Left lung (tissue), 4 donors: ENCODE measurements at regions not wholly inside any gene's neighbourhood (a gene's known extent, or its start where the extent isn't known, plus 50 kb on each side); places are given as distances from the start of the nearest gene placed in this dataset.
A peak's percentile ranks its signal among the peaks of the same experiment; 100 is the strongest.
"Not testable (repeated sequence)": the region's sequence is repeated elsewhere in the genome, so short reads cannot be mapped to it uniquely, and the experiment has no call there.

Source experiments
- ATAC-seq: fragments of 200-7000 bp; cut with Tn5 transposase; one replicate; pipeline ENCODE4 v1.9.1; 2020; ENCODE audit warnings: moderate library complexity
- DNase-seq, 4 donors: peaks; one replicate each; pipeline ENCODE4 v3.0.0-alpha.2; 2013 to 2020
- H3K27ac ChIP-seq, 2 donors: fragments of 200-600 bp; sonication (generic) in 1 of 2; one replicate each; pipeline versions ENCODE4 v1.5.0 to v1.8.0; 2020 to 2021
- H3K27me3 ChIP-seq, 2 donors: fragments of 200-600 bp; sonication (generic) in 1 of 2; one replicate each; pipeline versions ENCODE4 v1.5.0 to v1.8.0; 2020 to 2021
- H3K36me3 ChIP-seq, 2 donors: fragments of 200-600 bp; sonication (generic) in 1 of 2; one replicate each; pipeline versions ENCODE4 v1.5.0 to v1.8.0; 2020 to 2021
- H3K4me1 ChIP-seq, 2 donors: fragments of 200-600 bp; one replicate each; pipeline ENCODE4 v1.8.0; 2021
- H3K4me3 ChIP-seq, 2 donors: fragments of 200-600 bp; sonication (generic) in 1 of 2; one replicate each; pipeline versions ENCODE4 v1.5.0 to v1.8.0; 2020 to 2021; ENCODE audit warnings: mild to moderate bottlenecking in 1 of 2
- H3K9me3 ChIP-seq, 2 donors: fragments of 200-600 bp; sonication (generic) in 1 of 2; one replicate each; pipeline versions ENCODE4 v1.5.0 to v1.8.0; 2020 to 2021
- intact Hi-C, 2 donors: fragments of 100-400 bp; cut with DNase I; formaldehyde crosslinking; loops; one replicate each; pipeline versions ENCODE4 v1.11.2 to v1.14.2; 2022
- TF ChIP-seq, protein P1 (sequence below), 2 donors: fragments of 200-600 bp; sonication (generic) in 1 of 2; IDR thresholded peaks; one replicate each; pipeline versions ENCODE4 v1.5.0 to v1.8.0; 2021; ENCODE audit warnings: antibody characterized with exemption in 2 of 2
- donor health status: DM: no; HTN: yes; CAD: no.
- donor health status: DM: no; HTN: no; CAD: no.

DNA sequence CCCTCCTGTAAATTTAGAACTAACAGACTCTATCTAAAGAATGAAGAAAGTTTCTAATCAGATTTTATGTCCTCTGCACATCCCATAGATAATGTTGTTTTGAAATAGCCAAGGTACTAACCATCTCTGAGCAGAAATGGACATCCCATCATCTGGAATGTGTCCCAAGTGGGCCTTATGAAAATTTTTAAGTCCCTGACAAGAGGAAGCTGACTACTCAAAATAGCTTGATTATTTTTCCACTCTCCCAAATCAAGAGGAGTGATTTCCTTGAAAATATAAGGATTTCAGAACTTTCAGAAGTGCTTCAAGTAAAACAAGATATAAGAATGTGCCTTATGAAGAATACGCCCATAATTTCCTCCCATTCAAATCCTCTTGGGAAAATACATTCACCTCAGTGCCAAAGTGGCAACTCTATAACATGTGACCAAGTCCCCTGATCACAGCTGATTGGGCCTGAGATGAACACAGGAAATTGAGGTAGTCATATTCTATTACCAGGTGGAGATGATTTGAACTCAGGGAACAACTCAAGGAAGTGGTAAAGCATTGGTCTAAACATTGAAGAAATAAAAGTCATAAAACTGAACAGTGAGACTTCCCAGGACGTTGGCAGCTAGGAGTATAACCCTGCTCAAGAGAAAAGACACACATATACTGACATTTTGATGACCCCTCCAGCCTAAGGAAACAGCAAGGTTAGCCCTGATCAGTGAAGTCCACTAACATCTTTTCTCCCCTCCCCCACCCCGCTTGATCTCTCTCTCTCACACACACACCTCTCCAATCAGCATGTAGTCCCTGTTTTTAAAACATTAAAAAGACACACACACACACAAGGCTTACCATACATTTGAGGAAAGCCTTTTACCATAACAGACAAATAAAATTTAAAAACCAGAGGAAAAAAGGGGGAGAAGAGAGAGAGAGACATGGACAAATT, 70.8 kb upstream of the TEAD1 start:
- DNase-seq, result no peak
- Histone ChIP-seq H3K27me3 (no peaks in the 10 kb centered on the region), H3K27ac (no peak overlapping the region), H3K4me3 (no peak overlapping the region), H3K4me1 (peaks cover 5% of the 10 kb centered on the region in 2 donors), H3K9me3 (no peaks in the 10 kb centered on the region), H3K36me3 (no peaks in the 10 kb centered on the region)
- TF ChIP-seq, protein P1, sequence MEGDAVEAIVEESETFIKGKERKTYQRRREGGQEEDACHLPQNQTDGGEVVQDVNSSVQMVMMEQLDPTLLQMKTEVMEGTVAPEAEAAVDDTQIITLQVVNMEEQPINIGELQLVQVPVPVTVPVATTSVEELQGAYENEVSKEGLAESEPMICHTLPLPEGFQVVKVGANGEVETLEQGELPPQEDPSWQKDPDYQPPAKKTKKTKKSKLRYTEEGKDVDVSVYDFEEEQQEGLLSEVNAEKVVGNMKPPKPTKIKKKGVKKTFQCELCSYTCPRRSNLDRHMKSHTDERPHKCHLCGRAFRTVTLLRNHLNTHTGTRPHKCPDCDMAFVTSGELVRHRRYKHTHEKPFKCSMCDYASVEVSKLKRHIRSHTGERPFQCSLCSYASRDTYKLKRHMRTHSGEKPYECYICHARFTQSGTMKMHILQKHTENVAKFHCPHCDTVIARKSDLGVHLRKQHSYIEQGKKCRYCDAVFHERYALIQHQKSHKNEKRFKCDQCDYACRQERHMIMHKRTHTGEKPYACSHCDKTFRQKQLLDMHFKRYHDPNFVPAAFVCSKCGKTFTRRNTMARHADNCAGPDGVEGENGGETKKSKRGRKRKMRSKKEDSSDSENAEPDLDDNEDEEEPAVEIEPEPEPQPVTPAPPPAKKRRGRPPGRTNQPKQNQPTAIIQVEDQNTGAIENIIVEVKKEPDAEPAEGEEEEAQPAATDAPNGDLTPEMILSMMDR (IDR thresholded peaks at IDR 0.05), result no peak
- intact Hi-C loops, result no loop called here
- no peak for ATAC-seq

DNA sequence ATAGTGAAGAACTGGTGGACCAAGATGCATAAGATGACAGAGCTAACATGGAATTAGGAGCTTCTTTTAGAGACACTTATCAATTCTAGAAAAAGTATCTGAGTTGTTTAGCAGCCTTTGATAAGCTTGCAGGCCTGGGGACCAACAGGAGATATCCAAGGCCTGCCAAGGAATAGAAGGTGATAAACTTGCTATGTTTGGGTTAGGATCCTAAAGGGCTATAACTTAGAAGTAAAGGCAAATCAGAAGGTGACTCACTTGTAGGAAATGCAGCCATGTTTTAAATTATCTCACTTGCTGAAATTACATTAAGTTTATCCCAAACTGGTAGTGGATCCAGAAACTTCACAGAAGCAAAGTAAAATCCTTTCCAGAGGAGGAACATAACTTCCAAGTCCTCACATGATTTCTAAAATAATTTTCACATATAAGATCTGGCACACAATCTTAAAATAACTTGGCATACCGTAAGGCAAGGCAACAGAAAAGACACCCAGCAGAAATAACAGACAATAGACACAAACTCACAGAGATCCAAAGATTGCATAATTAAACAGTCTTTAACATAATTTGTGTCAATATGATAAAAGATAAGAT, 69.6 kb upstream of the TEAD1 start:
- intact Hi-C loops, result no loop called here
- H3K36me3 ChIP-seq, result no peaks in the 10 kb centered on the region
- H3K4me1 ChIP-seq, result no peaks in the 10 kb centered on the region
- DNase-seq (no peak), ATAC-seq (no peak)
- H3K9me3 ChIP-seq, result no peaks in the 10 kb centered on the region
- TF ChIP-seq, protein P1 (IDR thresholded peaks at IDR 0.05), result no peak
- H3K4me3 ChIP-seq, result no peak overlapping the region
- no peaks in the 10 kb centered on the region for H3K27me3 ChIP-seq
- H3K27ac ChIP-seq, result no peak overlapping the region

DNA sequence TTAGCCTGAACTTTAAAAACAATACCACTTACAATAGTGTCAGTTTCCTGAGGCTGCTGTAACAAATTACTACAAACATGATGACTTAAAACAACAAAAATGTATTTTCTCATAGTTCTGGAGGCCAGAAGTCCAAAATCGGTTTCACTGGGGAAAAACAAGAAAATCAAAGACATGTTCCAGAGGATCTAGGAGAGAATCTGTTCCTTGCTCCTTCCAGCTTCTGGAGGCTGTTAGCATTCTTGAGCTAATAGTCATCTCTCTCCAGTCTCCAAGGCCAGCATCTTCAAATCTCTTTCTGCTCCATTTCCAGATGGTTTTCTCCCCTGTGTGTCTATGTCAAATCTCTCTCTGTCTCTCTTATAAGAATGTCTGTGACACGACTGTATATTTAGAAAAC, 67.6 kb upstream of the TEAD1 start:
- Histone ChIP-seq H3K36me3 (no peaks in the 10 kb centered on the region), H3K9me3 (peaks cover 0 to 10% of the 10 kb centered on the region in 2 donors), H3K27me3 (no peaks in the 10 kb centered on the region), H3K4me3 (no peak overlapping the region), H3K27ac (no peak overlapping the region), H3K4me1 (no peaks in the 10 kb centered on the region)
- DNase-seq, result no peak
- TF ChIP-seq, protein P1 (IDR thresholded peaks at IDR 0.05), result no peak
- intact Hi-C loops, result no loop called here
- ATAC-seq, result peak; percentile 23

- H3K27ac ChIP-seq, H3K4me3 ChIP-seq, H3K4me1 ChIP-seq, intact Hi-C loops, H3K36me3 ChIP-seq, DNase-seq, H3K27me3 ChIP-seq, ATAC-seq: not testable (repeated sequence)
- peaks cover 4 to 17% of the 10 kb centered on the region in 2 donors for H3K9me3 ChIP-seq
Measured at GRCh38 chr11:12608678-12609077, 65.5 kb upstream of the TEAD1 start.

DNA sequence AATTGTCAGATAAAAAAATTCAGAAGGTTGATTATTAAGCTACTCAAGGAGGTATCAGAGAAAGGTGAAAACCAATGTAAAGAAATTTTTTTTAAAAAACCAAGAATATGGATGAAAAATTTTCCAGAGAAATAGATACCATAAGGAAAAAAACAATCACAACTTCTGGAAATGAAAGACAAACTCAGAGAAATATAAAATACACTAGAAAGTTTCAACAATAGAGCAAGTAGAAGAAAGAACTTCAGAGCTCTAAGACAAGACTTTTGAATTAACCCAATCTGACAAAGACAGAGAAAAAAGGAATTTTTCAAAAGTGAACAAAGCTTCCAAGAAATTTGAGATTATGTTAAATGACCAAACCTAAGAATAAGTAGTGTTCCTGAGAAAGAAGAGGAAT, 62.9 kb upstream of the TEAD1 start:
- no peak overlapping the region for H3K4me3 ChIP-seq
- no peaks in the 10 kb centered on the region for H3K27me3 ChIP-seq
- no peak for DNase-seq
- no peak overlapping the region for H3K27ac ChIP-seq
- intact Hi-C loops, result no loop called here
- TF ChIP-seq, protein P1 (IDR thresholded peaks at IDR 0.05), result no peak
- H3K36me3 ChIP-seq, result no peaks in the 10 kb centered on the region
- no peak for ATAC-seq
- peaks cover 4 to 17% of the 10 kb centered on the region in 2 donors for H3K9me3 ChIP-seq
- no peaks in the 10 kb centered on the region for H3K4me1 ChIP-seq
